ENCODE measurements at regions not wholly inside any gene's neighbourhood (a gene's known extent, or its start where the extent isn't known, plus 50 kb on each side); places are given as distances from the start of the nearest gene placed in this dataset.
A peak's percentile ranks its signal among the peaks of the same experiment; 100 is the strongest.

- peaks cover 0 to 6% of the 10 kb centered on the region in 2 donors for H3K27me3 ChIP-seq (ENCODE audit: control insufficient read depth in 1 of 2, insufficient read depth in 2 of 2, low read length in 2 of 2)
- H3K4me1 ChIP-seq (ENCODE audit: control insufficient read depth in 2 of 2, insufficient read depth in 2 of 2, low read length in 1 of 2): peaks cover 0 to 2% of the 10 kb centered on the region in 2 donors
- 45 to 53% methylated on average over 8 to 9 of the region's 9 CpGs for WGBS, 2 donors
- H3K9me3 ChIP-seq (ENCODE audit: control insufficient read depth in 2 of 2, insufficient read depth in 1 of 2, low read depth in 1 of 2, low read length in 1 of 2): peaks cover 0 to 3% of the 10 kb centered on the region in 2 donors
- H3K36me3 ChIP-seq (ENCODE audit: control insufficient read depth in 2 of 2, insufficient read depth in 2 of 2, low read length in 1 of 2): no peaks in the 10 kb centered on the region
- peak overlapping the region; percentile 31 to 71 for H3K27ac ChIP-seq (ENCODE audit: low read depth in 2 of 2, low read length in 1 of 2)
- no peak overlapping the region for H3K4me3 ChIP-seq (ENCODE audit: low read depth in 1 of 2, low read length in 2 of 2)
These were observed 106.1 kb upstream of the ATP6AP2 start for GRCh38 chrX:40474645-40475044.

- H3K27me3 ChIP-seq (ENCODE audit: control insufficient read depth in 1 of 2, insufficient read depth in 2 of 2, low read length in 2 of 2): peaks cover 0 to 6% of the 10 kb centered on the region in 2 donors
- peak overlapping the region; percentile 31 to 71 for H3K27ac ChIP-seq (ENCODE audit: low read depth in 2 of 2, low read length in 1 of 2)
- 20 to 25% methylated on average over 13 to 14 of the region's 14 CpGs for WGBS, 2 donors
- peaks cover 0 to 2% of the 10 kb centered on the region in 2 donors for H3K4me1 ChIP-seq (ENCODE audit: control insufficient read depth in 2 of 2, insufficient read depth in 2 of 2, low read length in 1 of 2)
- H3K36me3 ChIP-seq (ENCODE audit: control insufficient read depth in 2 of 2, insufficient read depth in 2 of 2, low read length in 1 of 2): no peaks in the 10 kb centered on the region
- H3K4me3 ChIP-seq (ENCODE audit: low read depth in 1 of 2, low read length in 2 of 2): no peak overlapping the region
- peaks cover 0 to 3% of the 10 kb centered on the region in 2 donors for H3K9me3 ChIP-seq (ENCODE audit: control insufficient read depth in 2 of 2, insufficient read depth in 1 of 2, low read depth in 1 of 2, low read length in 1 of 2)
These were observed 106.6 kb upstream of the ATP6AP2 start for GRCh38 chrX:40474205-40474626.

DNA sequence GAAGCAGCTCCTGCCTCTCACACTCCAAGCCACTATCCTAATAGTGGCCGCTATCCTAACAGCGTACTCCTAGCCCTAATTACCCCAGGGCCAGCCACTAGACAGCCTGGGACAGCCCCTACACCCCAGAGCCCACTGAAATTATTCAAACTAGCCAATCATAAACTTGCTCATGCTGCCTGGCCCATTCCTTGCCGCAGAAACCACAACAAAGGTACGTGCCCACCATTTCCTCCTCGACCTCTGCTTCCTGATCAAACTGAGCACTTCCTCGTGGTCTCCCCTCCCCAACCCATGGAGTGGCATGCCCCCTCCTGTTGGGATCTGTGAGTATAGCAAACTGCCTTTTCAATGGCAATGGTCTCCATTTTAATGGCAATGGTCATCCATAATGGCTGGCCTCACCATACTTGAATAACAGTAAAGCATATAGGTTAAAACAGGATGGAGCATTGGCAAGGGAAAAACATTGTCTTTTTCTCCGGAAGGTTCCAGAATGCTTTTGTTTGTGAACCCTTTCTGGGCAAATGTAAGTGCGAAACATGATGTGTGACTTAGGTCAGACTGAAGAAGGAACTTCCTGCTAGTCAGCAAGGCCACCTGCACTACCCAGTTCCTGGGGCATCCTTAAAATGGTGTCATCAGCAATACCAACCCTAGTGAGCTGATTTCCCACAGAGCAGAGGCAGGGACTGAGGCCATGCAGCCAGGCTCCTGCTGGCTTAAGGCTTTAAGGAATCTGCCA lies 107.1 kb upstream of the ATP6AP2 start:
- Histone ChIP-seq H3K4me3 (ENCODE audit: low read depth in 1 of 2, low read length in 2 of 2) (no peak overlapping the region), H3K4me1 (ENCODE audit: control insufficient read depth in 2 of 2, insufficient read depth in 2 of 2, low read length in 1 of 2) (peaks cover 0 to 2% of the 10 kb centered on the region in 2 donors), H3K27ac (ENCODE audit: low read depth in 2 of 2, low read length in 1 of 2) (peak overlapping the region; percentile 31 to 59), H3K27me3 (ENCODE audit: control insufficient read depth in 1 of 2, insufficient read depth in 2 of 2, low read length in 2 of 2) (peaks cover 0 to 6% of the 10 kb centered on the region in 2 donors), H3K36me3 (ENCODE audit: control insufficient read depth in 2 of 2, insufficient read depth in 2 of 2, low read length in 1 of 2) (no peaks in the 10 kb centered on the region), H3K9me3 (ENCODE audit: control insufficient read depth in 2 of 2, insufficient read depth in 1 of 2, low read depth in 1 of 2, low read length in 1 of 2) (peaks cover 0 to 3% of the 10 kb centered on the region in 2 donors)
- 75 to 83% methylated on average over 8 of the region's 8 CpGs for WGBS, 2 donors

DNA sequence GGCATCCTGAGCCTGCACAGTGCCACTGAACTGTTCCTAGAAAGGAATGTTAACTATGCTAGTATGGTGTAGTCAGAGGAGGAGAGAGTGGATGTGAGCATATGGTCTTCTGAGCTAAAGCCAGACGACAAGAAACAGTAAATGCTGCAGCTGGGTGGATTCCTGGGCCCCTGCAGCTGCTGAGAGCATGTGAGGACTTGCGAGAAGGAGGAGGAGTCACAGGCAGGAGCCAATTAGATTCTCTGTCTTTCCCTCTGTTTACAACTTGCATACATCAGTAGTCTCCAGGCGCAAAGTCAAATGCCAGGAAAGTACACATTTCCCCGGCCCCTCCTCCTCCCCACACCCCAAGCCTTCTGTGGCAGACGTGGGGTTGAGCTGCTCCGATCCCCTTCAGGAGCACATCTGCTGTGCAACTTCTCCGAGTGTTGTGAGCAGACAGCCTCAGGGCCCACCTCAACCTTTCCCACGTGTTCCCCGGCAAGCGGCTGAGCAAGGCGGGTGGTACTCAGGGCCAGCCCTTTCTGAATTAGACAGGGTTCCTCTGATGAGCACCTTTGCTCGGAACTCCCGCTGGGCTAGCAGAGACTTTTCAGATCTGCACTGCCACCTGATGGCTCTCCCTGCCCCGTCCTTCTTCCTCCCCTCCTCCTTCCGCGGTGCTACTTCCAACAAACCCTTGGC lies 108.7 kb upstream of the ATP6AP2 start:
- H3K9me3 ChIP-seq (ENCODE audit: control insufficient read depth in 2 of 2, insufficient read depth in 1 of 2, low read depth in 1 of 2, low read length in 1 of 2): peaks cover 0 to 3% of the 10 kb centered on the region in 2 donors
- no peak overlapping the region for H3K4me3 ChIP-seq (ENCODE audit: low read depth in 1 of 2, low read length in 2 of 2)
- peaks cover 0 to 7% of the 10 kb centered on the region in 2 donors for H3K27me3 ChIP-seq (ENCODE audit: control insufficient read depth in 1 of 2, insufficient read depth in 2 of 2, low read length in 2 of 2)
- peaks cover 0 to 2% of the 10 kb centered on the region in 2 donors for H3K4me1 ChIP-seq (ENCODE audit: control insufficient read depth in 2 of 2, insufficient read depth in 2 of 2, low read length in 1 of 2)
- peak overlapping the region; percentile 34 to 80 for H3K27ac ChIP-seq (ENCODE audit: low read depth in 2 of 2, low read length in 1 of 2)
- H3K36me3 ChIP-seq (ENCODE audit: control insufficient read depth in 2 of 2, insufficient read depth in 2 of 2, low read length in 1 of 2): no peaks in the 10 kb centered on the region
- 9 to 31% methylated on average over 16 of the region's 16 CpGs for WGBS, 2 donors

- Histone ChIP-seq H3K4me1 (ENCODE audit: control insufficient read depth in 2 of 2, insufficient read depth in 2 of 2, low read length in 1 of 2) (peaks cover 0 to 2% of the 10 kb centered on the region in 2 donors), H3K36me3 (ENCODE audit: control insufficient read depth in 2 of 2, insufficient read depth in 2 of 2, low read length in 1 of 2) (no peaks in the 10 kb centered on the region), H3K27me3 (ENCODE audit: control insufficient read depth in 1 of 2, insufficient read depth in 2 of 2, low read length in 2 of 2) (peaks cover 0 to 3% of the 10 kb centered on the region in 2 donors), H3K9me3 (ENCODE audit: control insufficient read depth in 2 of 2, insufficient read depth in 1 of 2, low read depth in 1 of 2, low read length in 1 of 2) (peaks cover 0 to 3% of the 10 kb centered on the region in 2 donors), H3K4me3 (ENCODE audit: low read depth in 1 of 2, low read length in 2 of 2) (no peak overlapping the region), H3K27ac (ENCODE audit: low read depth in 2 of 2, low read length in 1 of 2) (no peak overlapping the region)
- 91 to 94% methylated on average over 11 of the region's 11 CpGs for WGBS, 2 donors
These were observed 109.8 kb upstream of the ATP6AP2 start for GRCh38 chrX:40470830-40471429.

- 43 to 48% methylated on average over 4 of the region's 4 CpGs for WGBS, 2 donors
- peaks cover 0 to 3% of the 10 kb centered on the region in 2 donors for H3K27me3 ChIP-seq (ENCODE audit: control insufficient read depth in 1 of 2, insufficient read depth in 2 of 2, low read length in 2 of 2)
- no peak overlapping the region for H3K27ac ChIP-seq (ENCODE audit: low read depth in 2 of 2, low read length in 1 of 2)
- no peak overlapping the region for H3K4me3 ChIP-seq (ENCODE audit: low read depth in 1 of 2, low read length in 2 of 2)
- H3K9me3 ChIP-seq (ENCODE audit: control insufficient read depth in 2 of 2, insufficient read depth in 1 of 2, low read depth in 1 of 2, low read length in 1 of 2): peaks cover 0 to 1% of the 10 kb centered on the region in 2 donors
- no peaks in the 10 kb centered on the region for H3K36me3 ChIP-seq (ENCODE audit: control insufficient read depth in 2 of 2, insufficient read depth in 2 of 2, low read length in 1 of 2)
- peaks cover 0 to 2% of the 10 kb centered on the region in 2 donors for H3K4me1 ChIP-seq (ENCODE audit: control insufficient read depth in 2 of 2, insufficient read depth in 2 of 2, low read length in 1 of 2)
These were observed 111.5 kb upstream of the ATP6AP2 start for GRCh38 chrX:40469316-40469715.

DNA sequence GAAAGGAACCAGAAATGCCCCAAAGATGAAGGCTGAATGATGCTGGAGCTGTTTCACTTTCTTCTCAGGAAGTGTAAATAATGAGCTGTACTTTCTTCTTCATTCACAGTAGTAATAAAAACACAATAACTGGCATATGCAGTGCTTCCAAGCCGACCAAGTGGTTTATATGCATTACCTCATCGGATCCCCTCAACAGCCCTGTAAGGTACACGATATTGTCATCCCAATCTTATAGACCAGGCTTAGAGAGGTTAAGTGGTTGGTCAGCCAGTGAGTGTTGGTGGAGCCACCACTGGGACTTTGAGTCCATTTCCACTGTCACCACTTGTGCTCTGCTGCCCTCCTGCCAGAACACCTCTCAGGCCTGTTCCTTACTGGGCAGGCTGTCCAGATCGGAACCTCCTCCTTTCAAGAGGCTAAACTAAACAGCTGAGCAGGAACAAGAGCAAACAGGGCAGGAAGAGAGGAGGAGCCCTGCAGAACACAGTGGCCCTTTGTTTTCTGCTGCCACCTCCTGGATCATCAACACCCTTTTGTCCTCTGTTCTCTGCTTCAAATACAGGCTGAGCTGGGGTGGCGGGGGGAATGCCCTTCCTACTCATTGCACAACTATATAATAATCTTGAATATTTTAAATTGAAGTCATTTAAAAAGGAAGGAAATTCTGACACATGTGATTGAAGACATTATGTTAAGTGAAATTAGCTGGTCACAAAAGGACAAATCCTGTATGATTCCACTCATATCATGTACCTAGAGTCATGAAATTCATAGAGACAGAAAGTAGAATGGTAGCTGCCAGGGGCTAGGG lies 112.5 kb upstream of the ATP6AP2 start:
- Histone ChIP-seq H3K4me1 (ENCODE audit: control insufficient read depth in 2 of 2, insufficient read depth in 2 of 2, low read length in 1 of 2) (no peaks in the 10 kb centered on the region), H3K27ac (ENCODE audit: low read depth in 2 of 2, low read length in 1 of 2) (peak overlapping the region; percentile 12 to 56), H3K9me3 (ENCODE audit: control insufficient read depth in 2 of 2, insufficient read depth in 1 of 2, low read depth in 1 of 2, low read length in 1 of 2) (no peaks in the 10 kb centered on the region), H3K4me3 (ENCODE audit: low read depth in 1 of 2, low read length in 2 of 2) (no peak overlapping the region), H3K36me3 (ENCODE audit: control insufficient read depth in 2 of 2, insufficient read depth in 2 of 2, low read length in 1 of 2) (no peaks in the 10 kb centered on the region), H3K27me3 (ENCODE audit: control insufficient read depth in 1 of 2, insufficient read depth in 2 of 2, low read length in 2 of 2) (peaks cover 0 to 3% of the 10 kb centered on the region in 2 donors)
- 32 to 47% methylated on average over 5 of the region's 5 CpGs for WGBS, 2 donors

GRCh38 chrX:40467454-40467853 lies 113.3 kb upstream of the ATP6AP2 start:
- Histone ChIP-seq H3K27ac (ENCODE audit: low read depth in 2 of 2, low read length in 1 of 2) (no peak overlapping the region), H3K4me3 (ENCODE audit: low read depth in 1 of 2, low read length in 2 of 2) (no peak overlapping the region), H3K4me1 (ENCODE audit: control insufficient read depth in 2 of 2, insufficient read depth in 2 of 2, low read length in 1 of 2) (no peaks in the 10 kb centered on the region), H3K27me3 (ENCODE audit: control insufficient read depth in 1 of 2, insufficient read depth in 2 of 2, low read length in 2 of 2) (peaks cover 0 to 3% of the 10 kb centered on the region in 2 donors), H3K9me3 (ENCODE audit: control insufficient read depth in 2 of 2, insufficient read depth in 1 of 2, low read depth in 1 of 2, low read length in 1 of 2) (no peaks in the 10 kb centered on the region), H3K36me3 (ENCODE audit: control insufficient read depth in 2 of 2, insufficient read depth in 2 of 2, low read length in 1 of 2) (no peaks in the 10 kb centered on the region)
- 90 to 92% methylated on average over 13 of the region's 13 CpGs for whole genome bisulfite sequencing, 2 donors

Data from esophagus (tissue), 2 donors.